GM21515 (cell line): ENCODE measurements at regions not wholly inside any gene's neighbourhood (a gene's known extent, or its start where the extent isn't known, plus 50 kb on each side); places are given as distances from the start of the nearest gene placed in this dataset.

Experiments used
- ATAC-seq: cut with Tn5 transposase; IDR thresholded peaks from one replicate; pipeline ENCODE4 v1.9.1; 2021; ENCODE audit not compliant: unreplicated experiment

DNA sequence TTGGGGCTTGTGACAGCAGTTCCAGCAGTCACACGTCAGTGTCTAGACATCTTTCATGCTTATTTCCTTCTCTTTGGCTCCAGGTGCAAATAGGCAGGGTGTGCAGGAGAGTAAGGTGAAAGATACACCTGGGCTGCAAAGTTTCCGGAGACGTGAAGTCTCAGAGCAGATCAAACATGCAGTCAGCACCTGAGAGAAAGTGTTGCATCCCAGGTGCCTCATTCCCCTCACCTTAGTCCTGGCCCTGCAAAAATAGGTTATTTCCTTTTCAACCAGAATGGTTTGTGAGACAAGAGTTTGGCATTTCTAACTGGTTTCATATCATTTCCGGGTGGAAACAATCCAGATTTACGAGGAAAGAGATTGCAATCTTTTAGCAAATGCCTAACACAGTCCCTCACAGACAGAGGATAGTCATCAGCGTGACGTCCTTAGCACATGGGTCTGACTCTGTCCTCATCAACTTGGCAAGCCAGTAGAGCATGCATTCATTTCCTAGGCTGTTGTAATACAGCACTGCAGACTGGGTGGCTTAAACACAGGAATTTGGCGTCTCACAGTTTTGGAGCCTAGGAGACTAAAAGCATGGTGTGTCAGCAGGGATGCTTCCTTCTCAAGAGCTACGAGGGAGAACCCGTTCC is 58.2 kb upstream of the ARRDC4 start:
- ATAC-seq, result no peak

DNA sequence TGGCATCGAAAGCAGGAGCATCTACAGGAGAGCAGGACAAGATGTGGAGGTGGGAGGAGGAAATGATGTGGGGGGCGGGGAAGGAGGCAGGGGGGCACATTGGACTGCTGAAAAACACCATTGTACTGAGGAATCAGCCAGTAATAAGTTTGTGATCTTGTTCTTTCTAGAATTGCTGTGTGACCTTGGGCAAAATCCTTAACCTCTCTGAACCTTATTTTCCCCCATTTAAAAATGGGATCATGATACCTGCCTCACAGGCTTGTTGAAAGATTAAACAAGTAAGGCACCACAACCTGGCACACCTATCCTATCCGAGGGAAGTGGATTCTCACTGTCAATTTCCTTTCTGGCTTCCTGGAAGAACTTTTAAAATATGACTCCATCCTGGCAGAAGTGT is 56.9 kb upstream of the ARRDC4 start:
- ATAC-seq, result no peak

DNA sequence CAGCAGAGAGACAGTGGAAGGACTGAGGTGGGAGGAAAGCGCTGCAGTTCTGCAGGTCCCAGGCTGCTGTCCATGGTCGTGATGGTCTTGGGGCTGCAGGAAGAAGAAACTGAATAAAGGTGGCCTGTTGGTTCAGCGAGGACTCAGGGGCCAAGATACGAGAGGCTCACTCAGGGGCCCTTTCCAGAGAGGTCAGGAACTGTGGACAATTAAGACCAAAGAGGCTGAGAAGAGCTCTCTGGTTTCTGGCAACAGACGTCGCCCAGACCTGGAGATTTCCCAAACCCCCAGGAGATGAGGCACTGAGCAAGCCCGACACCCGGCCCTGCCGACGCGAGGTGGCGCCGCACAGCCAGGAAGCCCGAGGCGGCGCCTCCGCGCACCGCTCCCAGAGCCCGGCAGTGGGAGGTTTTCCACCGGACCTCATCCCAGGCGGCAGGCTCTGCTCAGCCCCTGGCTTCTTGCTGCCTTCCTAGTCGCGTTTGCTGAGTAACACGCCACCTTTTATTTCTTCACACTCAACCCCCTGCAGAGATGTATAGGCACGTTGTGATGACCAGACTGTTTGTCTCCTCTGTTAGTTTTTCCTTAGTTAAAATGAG is 56.4 kb upstream of the ARRDC4 start:
- no peak for ATAC-seq

DNA sequence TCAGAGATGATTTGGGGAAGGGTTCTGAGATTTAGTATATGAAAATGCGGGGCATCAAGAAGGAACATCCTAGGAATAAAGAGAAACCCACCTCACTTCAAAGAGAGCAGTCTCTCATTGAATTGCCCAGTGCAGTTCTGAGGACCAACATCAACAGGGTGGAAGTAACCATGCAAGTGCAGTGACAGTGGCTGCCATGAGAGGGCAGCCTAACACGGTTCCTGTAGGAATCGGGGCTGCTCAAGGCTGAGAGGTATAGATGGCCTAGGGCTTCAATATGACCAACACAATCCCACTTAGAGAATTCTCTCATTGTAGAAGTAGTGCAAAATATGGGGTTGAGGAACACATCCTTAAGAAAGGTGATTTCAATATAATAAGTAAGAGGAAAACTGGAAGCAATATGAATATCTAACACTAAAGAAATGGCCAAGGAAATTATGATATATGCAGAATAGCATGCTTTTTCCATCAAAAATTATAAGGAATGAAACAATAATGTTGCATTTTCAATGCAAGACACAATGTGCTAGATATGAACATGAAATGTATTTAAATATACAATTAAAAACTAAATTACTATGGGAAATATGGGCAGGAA is 51.1 kb upstream of the ARRDC4 start:
- ATAC-seq, result peak; percentile 91
